ENCODE measurements at regions not wholly inside any gene's neighbourhood (a gene's known extent, or its start where the extent isn't known, plus 50 kb on each side); places are given as distances from the start of the nearest gene placed in this dataset.
"Not testable (repeated sequence)": the region's sequence is repeated elsewhere in the genome, so short reads cannot be mapped to it uniquely, and the experiment has no call there.

- H3K4me3 ChIP-seq (ENCODE audit: low read depth, low read length) = no peak overlapping the region
- H3K27ac ChIP-seq (ENCODE audit: low read depth, low read length) = no peak overlapping the region
- H3K4me1 ChIP-seq (ENCODE audit: control insufficient read depth, insufficient read depth, low read length) = peaks cover 7% of the 10 kb centered on the region
- peaks cover 3% of the 10 kb centered on the region; the same call in 1 of the 2 replicates for H3K9me3 ChIP-seq (ENCODE audit: control insufficient read depth, insufficient read depth, low read length)
- H3K36me3 ChIP-seq (ENCODE audit: control insufficient read depth, insufficient read depth, low read length) = no peaks in the 10 kb centered on the region
- H3K27me3 ChIP-seq (ENCODE audit: control insufficient read depth, insufficient read depth, low read length) = no peaks in the 10 kb centered on the region
- no peak overlapping the region for H3K9ac ChIP-seq (ENCODE audit: low read depth, low read length)
These were observed 105.0 kb downstream of the OTUD1 start for GRCh38 chr10:23543691-23544380.

DNA sequence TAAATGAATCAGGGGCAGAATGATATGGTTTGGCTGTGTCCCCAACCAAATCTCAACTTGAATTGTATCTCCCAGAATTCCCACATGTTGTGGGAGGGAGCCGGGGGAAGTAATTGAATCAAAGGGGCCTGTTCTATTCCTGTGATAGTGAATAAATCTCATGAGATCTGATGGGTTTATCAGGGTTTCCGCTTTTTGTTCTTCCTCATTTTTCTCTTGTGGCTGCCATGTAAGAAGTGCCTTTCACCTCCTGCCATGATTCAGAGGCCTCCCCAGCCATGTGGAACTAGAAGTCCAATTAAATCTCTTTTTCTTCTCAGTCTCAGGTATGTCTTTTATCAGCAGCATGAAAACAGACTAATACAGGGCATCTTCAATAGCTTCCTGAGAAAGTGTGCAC is 107.0 kb downstream of the OTUD1 start:
- not testable (repeated sequence) for H3K9ac ChIP-seq (ENCODE audit: low read depth, low read length); H3K27me3 ChIP-seq (ENCODE audit: control insufficient read depth, insufficient read depth, low read length); H3K4me3 ChIP-seq (ENCODE audit: low read depth, low read length); H3K36me3 ChIP-seq (ENCODE audit: control insufficient read depth, insufficient read depth, low read length); H3K9me3 ChIP-seq (ENCODE audit: control insufficient read depth, insufficient read depth, low read length); H3K4me1 ChIP-seq (ENCODE audit: control insufficient read depth, insufficient read depth, low read length); H3K27ac ChIP-seq (ENCODE audit: low read depth, low read length)

DNA sequence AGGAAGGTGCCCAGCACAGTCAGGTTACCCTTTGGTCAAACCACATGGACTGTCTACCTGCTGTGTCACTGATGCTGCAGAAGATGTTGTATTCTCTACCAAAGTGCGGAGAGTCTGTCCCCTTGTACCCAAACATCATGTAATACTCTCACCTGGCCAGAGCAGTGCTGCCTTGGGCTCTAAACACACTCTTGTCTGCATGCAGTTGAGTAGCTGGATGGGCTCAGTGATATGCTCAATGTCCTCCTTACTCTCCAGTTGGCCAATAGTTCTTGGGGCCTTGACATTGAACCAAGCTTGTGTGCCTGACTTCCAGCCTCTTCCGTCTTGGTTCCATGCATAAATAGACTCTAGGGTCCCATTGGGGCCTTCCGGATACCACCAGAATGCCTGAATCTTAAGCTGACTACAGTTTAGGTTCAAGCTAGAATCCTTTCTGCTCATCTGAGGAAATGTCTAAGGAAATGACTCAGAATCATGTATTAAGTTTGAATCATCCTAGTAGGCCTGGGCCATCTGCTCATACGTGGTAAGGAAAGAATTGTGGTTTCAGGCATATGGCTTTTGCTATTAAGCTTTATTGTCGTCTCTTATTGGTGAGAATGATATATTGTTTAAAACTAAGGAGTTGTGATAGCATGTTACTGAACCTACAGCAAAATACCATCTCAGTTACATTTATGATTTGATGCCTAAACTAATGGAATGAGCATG is 118.0 kb downstream of the OTUD1 start:
- no peak overlapping the region for H3K9ac ChIP-seq (ENCODE audit: low read depth, low read length)
- H3K4me3 ChIP-seq (ENCODE audit: low read depth, low read length) = no peak overlapping the region
- no peaks in the 10 kb centered on the region for H3K4me1 ChIP-seq (ENCODE audit: control insufficient read depth, insufficient read depth, low read length)
- no peaks in the 10 kb centered on the region for H3K36me3 ChIP-seq (ENCODE audit: control insufficient read depth, insufficient read depth, low read length)
- H3K27ac ChIP-seq (ENCODE audit: low read depth, low read length) = no peak overlapping the region
- H3K27me3 ChIP-seq (ENCODE audit: control insufficient read depth, insufficient read depth, low read length) = no peaks in the 10 kb centered on the region
- H3K9me3 ChIP-seq (ENCODE audit: control insufficient read depth, insufficient read depth, low read length) = 0 out of 2 replicates have a peak, but pooled peaks cover 5% of the 10 kb centered on the region

DNA sequence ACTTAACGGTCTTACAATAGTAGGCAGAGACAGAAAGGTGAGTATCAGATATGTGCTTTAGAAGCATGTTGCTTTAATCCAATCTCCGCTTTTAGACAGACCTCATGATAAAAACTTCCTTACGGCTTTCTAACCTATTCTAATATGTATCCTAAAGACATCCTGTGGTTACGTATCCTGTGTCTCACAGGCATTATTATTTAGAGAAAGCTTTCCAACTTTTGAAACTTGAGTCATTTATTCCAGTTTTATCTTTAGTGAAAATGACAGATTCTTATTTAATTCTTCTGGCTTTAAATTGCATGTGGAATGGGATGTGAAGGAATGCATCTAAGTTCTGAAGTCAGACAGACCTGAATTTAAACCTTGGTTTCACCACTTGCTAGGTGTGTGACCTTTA is 118.9 kb downstream of the OTUD1 start:
- Histone ChIP-seq H3K4me1 (ENCODE audit: control insufficient read depth, insufficient read depth, low read length) (no peaks in the 10 kb centered on the region), H3K9ac (ENCODE audit: low read depth, low read length) (no peak overlapping the region), H3K36me3 (ENCODE audit: control insufficient read depth, insufficient read depth, low read length) (no peaks in the 10 kb centered on the region), H3K4me3 (ENCODE audit: low read depth, low read length) (no peak overlapping the region), H3K27me3 (ENCODE audit: control insufficient read depth, insufficient read depth, low read length) (no peaks in the 10 kb centered on the region), H3K27ac (ENCODE audit: low read depth, low read length) (no peak overlapping the region), H3K9me3 (ENCODE audit: control insufficient read depth, insufficient read depth, low read length) (0 out of 2 replicates have a peak, but pooled peaks cover 5% of the 10 kb centered on the region)

DNA sequence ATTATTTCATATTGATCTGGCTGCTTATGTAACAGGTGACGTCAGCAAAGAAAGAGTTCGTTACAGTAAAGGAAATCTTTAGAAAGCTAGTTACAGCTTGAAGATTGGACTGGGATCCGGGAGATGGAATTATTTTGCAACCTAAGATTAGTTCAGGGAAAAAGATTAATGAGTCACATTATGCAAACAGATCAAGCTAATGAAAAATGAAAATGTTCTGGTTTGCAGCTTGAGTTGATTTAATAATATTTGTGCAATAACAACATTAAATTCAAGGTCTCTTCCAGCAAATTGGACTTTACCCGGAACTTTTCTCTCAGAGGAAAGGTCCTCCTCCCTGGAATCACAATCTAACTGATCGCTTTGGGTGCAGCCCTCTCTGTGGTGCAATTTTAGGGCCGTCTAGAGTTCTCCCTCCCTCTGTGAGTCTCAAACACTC is 119.5 kb downstream of the OTUD1 start:
- Histone ChIP-seq H3K36me3 (ENCODE audit: control insufficient read depth, insufficient read depth, low read length) (no peaks in the 10 kb centered on the region), H3K27ac (ENCODE audit: low read depth, low read length) (no peak overlapping the region)

GRCh38 chr10:23568996-23569395 is 130.1 kb downstream of the OTUD1 start:
- H3K9ac ChIP-seq (ENCODE audit: low read depth, low read length) = no peak overlapping the region
- H3K36me3 ChIP-seq (ENCODE audit: control insufficient read depth, insufficient read depth, low read length) = no peaks in the 10 kb centered on the region
- no peaks in the 10 kb centered on the region; the same call in 1 of the 2 replicates for H3K9me3 ChIP-seq (ENCODE audit: control insufficient read depth, insufficient read depth, low read length)
- H3K27ac ChIP-seq (ENCODE audit: low read depth, low read length) = no peak overlapping the region
- no peaks in the 10 kb centered on the region for H3K27me3 ChIP-seq (ENCODE audit: control insufficient read depth, insufficient read depth, low read length)
- no peaks in the 10 kb centered on the region for H3K4me1 ChIP-seq (ENCODE audit: control insufficient read depth, insufficient read depth, low read length)
- no peak overlapping the region for H3K4me3 ChIP-seq (ENCODE audit: low read depth, low read length)

More for the DNA sequence above, 119.5 kb downstream of the OTUD1 start:
- Histone ChIP-seq H3K9ac (ENCODE audit: low read depth, low read length) (no peak overlapping the region), H3K27me3 (ENCODE audit: control insufficient read depth, insufficient read depth, low read length) (no peaks in the 10 kb centered on the region), H3K4me3 (ENCODE audit: low read depth, low read length) (no peak overlapping the region), H3K4me1 (ENCODE audit: control insufficient read depth, insufficient read depth, low read length) (no peaks in the 10 kb centered on the region), H3K9me3 (ENCODE audit: control insufficient read depth, insufficient read depth, low read length) (0 out of 2 replicates have a peak, but pooled peaks cover 5% of the 10 kb centered on the region)

DNA sequence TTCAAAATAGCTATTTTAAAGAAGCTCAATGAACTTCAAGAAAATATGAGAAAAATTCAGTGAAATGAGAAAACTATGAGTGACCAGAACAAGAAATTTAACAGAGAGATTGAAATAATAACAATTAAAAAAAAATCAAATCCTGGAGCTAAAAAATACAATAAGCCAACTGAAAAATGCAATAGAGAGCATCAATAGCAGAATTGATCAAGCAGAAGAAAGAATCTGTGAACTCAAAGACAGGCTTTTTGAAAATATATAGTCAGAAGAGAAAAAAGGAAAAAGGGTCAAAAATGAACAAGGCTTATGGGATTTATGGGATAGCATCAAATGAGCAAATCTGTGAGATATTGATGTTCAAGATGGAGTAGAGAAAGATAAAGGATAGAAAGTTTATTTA is 133.0 kb downstream of the OTUD1 start:
- Histone ChIP-seq H3K4me3 (ENCODE audit: low read depth, low read length) (no peak overlapping the region), H3K9ac (ENCODE audit: low read depth, low read length) (no peak overlapping the region), H3K27me3 (ENCODE audit: control insufficient read depth, insufficient read depth, low read length) (no peaks in the 10 kb centered on the region), H3K4me1 (ENCODE audit: control insufficient read depth, insufficient read depth, low read length) (no peaks in the 10 kb centered on the region), H3K36me3 (ENCODE audit: control insufficient read depth, insufficient read depth, low read length) (no peaks in the 10 kb centered on the region), H3K27ac (ENCODE audit: low read depth, low read length) (no peak overlapping the region), H3K9me3 (ENCODE audit: control insufficient read depth, insufficient read depth, low read length) (no peaks in the 10 kb centered on the region; the same call in 1 of the 2 replicates)

DNA sequence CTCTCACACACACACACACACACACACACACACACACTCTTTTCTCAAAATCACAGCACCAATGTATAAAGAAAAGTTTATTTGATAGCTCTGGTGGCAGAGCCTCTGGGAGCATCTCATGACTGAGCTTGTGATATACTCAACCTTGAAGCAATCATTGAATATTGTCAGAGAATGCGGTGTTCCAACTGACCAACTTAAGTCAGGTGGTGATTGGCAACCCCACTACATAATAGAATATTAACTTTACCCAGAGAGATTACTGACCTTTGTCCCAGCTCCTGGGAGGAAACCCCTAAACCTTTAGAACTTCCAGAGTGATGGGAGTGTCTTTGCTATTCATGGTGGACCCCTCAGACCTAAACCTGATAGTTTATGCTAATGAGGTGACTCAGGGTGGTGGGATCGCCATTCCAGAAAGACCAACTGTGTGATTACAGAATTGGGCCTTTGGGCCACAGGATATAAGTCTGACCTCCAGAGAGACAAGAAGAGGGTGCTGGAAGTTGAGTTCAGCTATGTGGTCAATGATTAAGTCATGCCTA is 143.1 kb downstream of the OTUD1 start:
- Histone ChIP-seq H3K4me1 (ENCODE audit: control insufficient read depth, insufficient read depth, low read length) (no peaks in the 10 kb centered on the region), H3K27ac (ENCODE audit: low read depth, low read length) (no peak overlapping the region), H3K9me3 (ENCODE audit: control insufficient read depth, insufficient read depth, low read length) (no peaks in the 10 kb centered on the region), H3K27me3 (ENCODE audit: control insufficient read depth, insufficient read depth, low read length) (no peaks in the 10 kb centered on the region), H3K36me3 (ENCODE audit: control insufficient read depth, insufficient read depth, low read length) (no peaks in the 10 kb centered on the region), H3K4me3 (ENCODE audit: low read depth, low read length) (no peak overlapping the region), H3K9ac (ENCODE audit: low read depth, low read length) (no peak overlapping the region)

- Histone ChIP-seq H3K36me3 (ENCODE audit: control insufficient read depth, insufficient read depth, low read length) (no peaks in the 10 kb centered on the region), H3K4me3 (ENCODE audit: low read depth, low read length) (no peak overlapping the region), H3K4me1 (ENCODE audit: control insufficient read depth, insufficient read depth, low read length) (no peaks in the 10 kb centered on the region), H3K27me3 (ENCODE audit: control insufficient read depth, insufficient read depth, low read length) (no peaks in the 10 kb centered on the region), H3K9me3 (ENCODE audit: control insufficient read depth, insufficient read depth, low read length) (no peaks in the 10 kb centered on the region), H3K27ac (ENCODE audit: low read depth, low read length) (no peak overlapping the region), H3K9ac (ENCODE audit: low read depth, low read length) (no peak overlapping the region)
These were observed 145.5 kb downstream of the OTUD1 start for GRCh38 chr10:23584396-23584795.

DNA sequence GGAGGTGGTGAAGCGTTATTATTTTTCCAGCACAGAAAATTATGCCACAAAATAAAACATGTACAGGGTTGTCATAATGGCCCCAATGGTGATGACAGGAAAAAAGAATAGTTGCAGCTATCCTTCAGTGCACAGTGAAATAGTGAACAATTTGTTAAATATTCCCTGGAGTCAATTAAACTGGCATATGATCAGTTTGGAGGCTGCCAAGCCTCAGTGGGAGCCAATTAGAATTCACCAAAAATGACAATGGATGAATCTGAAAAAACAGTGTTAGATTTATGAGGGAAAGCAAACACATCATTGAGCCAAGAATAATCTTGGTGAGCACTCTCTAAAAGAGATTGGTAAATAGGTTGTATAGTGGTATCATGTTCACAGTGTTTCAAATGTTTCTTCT is 146.3 kb downstream of the OTUD1 start:
- Histone ChIP-seq H3K9me3 (ENCODE audit: control insufficient read depth, insufficient read depth, low read length) (no peaks in the 10 kb centered on the region), H3K27me3 (ENCODE audit: control insufficient read depth, insufficient read depth, low read length) (no peaks in the 10 kb centered on the region), H3K4me1 (ENCODE audit: control insufficient read depth, insufficient read depth, low read length) (no peaks in the 10 kb centered on the region), H3K9ac (ENCODE audit: low read depth, low read length) (no peak overlapping the region), H3K36me3 (ENCODE audit: control insufficient read depth, insufficient read depth, low read length) (no peaks in the 10 kb centered on the region), H3K27ac (ENCODE audit: low read depth, low read length) (no peak overlapping the region), H3K4me3 (ENCODE audit: low read depth, low read length) (no peak overlapping the region)

- Histone ChIP-seq H3K9me3 (ENCODE audit: control insufficient read depth, insufficient read depth, low read length) (no peaks in the 10 kb centered on the region), H3K27me3 (ENCODE audit: control insufficient read depth, insufficient read depth, low read length) (no peaks in the 10 kb centered on the region), H3K4me1 (ENCODE audit: control insufficient read depth, insufficient read depth, low read length) (no peaks in the 10 kb centered on the region), H3K36me3 (ENCODE audit: control insufficient read depth, insufficient read depth, low read length) (no peaks in the 10 kb centered on the region), H3K27ac (ENCODE audit: low read depth, low read length) (no peak overlapping the region), H3K9ac (ENCODE audit: low read depth, low read length) (no peak overlapping the region), H3K4me3 (ENCODE audit: low read depth, low read length) (no peak overlapping the region)
These were observed 146.8 kb downstream of the OTUD1 start for GRCh38 chr10:23585666-23586065.
